Transverse colon (tissue), 4 donors: ENCODE measurements at regions not wholly inside any gene's neighbourhood (a gene's known extent, or its start where the extent isn't known, plus 50 kb on each side); places are given as distances from the start of the nearest gene placed in this dataset.

Source experiments
- DNase-seq: peaks from one replicate; pipeline ENCODE4 v3.0.0-alpha.2; 2019
- H3K27ac ChIP-seq, 4 donors: fragments of 200-600 bp; sonication (generic); 2 replicates each; pipeline ENCODE4 v1.5.1; 2016 to 2018; ENCODE audit warnings: inconsistent platforms in 4 of 4
- H3K27me3 ChIP-seq: fragments of 200-600 bp; sonication (generic); 2 replicates; pipeline ENCODE4 v1.5.1; 2017; ENCODE audit warnings: inconsistent platforms
- H3K36me3 ChIP-seq, 4 donors: fragments of 200-600 bp; sonication (generic); 2 replicates each; pipeline ENCODE4 v1.5.1; 2017 to 2019; ENCODE audit warnings: inconsistent platforms in 4 of 4
- H3K4me1 ChIP-seq, 4 donors: fragments of 200-600 bp; sonication (generic); 2 replicates each; pipeline ENCODE4 v1.5.1; 2017 to 2020; ENCODE audit warnings: inconsistent platforms in 4 of 4
- H3K4me3 ChIP-seq, 4 donors: fragments of 200-600 bp; sonication (generic); 1 replicate in 1 of 4; 2 replicates in 3 of 4; pipeline versions ENCODE4 v1.5.1 to v1.6.1; 2017 to 2019; ENCODE audit warnings: inconsistent platforms in 4 of 4
- H3K9me3 ChIP-seq, 2 donors: fragments of 200-600 bp; sonication (generic); 2 replicates each; pipeline ENCODE4 v1.5.1; 2017 to 2019; ENCODE audit warnings: inconsistent platforms in 2 of 2
- CTCF ChIP-seq, 5 experiments: fragments of 200-600 bp in 3 of 5; fragments of 450-650 bp in 2 of 5; sonication (generic) in 3 of 5; IDR thresholded peaks; 1 replicate in 2 of 5; 2 replicates in 3 of 5; pipeline ENCODE4 v1.5.1; 2016 to 2017; ENCODE audit warnings: antibody characterized with exemption in 5 of 5, inconsistent platforms in 3 of 5, mild to moderate bottlenecking in 2 of 5, moderate library complexity in 1 of 5
- EP300 ChIP-seq: sonication (generic); formaldehyde crosslinking; IDR thresholded peaks from one replicate; pipeline ENCODE4 v1.6.1; 2017; ENCODE audit warnings: antibody characterized with exemption, low read depth
- POLR2A ChIP-seq: fragments of 450-650 bp; IDR thresholded peaks from one replicate; pipeline ENCODE4 v1.6.1; 2016; ENCODE audit warnings: antibody characterized with exemption, mild to moderate bottlenecking, moderate library complexity
- POLR2AphosphoS5 ChIP-seq, 3 donors: sonication (generic); formaldehyde crosslinking; IDR thresholded peaks; one replicate each; pipeline ENCODE4 v1.6.1; 2016; ENCODE audit warnings: antibody characterized with exemption in 3 of 3
- WGBS, 2 donors: methylation state at CpG; one replicate each; pipeline ENCODE4 v1.1.5; 2018; ENCODE audit warnings: low coverage in 1 of 2; 5-methylcytosine and 5-hydroxymethylcytosine counted together
- in situ Hi-C, 4 donors: fragments of 200-750 bp; cut with MboI; loops; one replicate each; pipeline versions ENCODE4 v1.15.0 to v1.15.1; 2017; ENCODE audit warnings: low sequenced_read_pairs in 3 of 4, low pct_ligation_motif_present in 1 of 4, low pct_unique_long_range_greater_than_20kb in 1 of 4
- intact Hi-C: fragments of 100-400 bp; cut with DNase I; formaldehyde crosslinking; loops from one replicate; pipeline ENCODE4 v1.15.1; 2023; ENCODE audit warnings: low total_unique reads

GRCh38 chr4:28883211-28883610, 1837.0 kb upstream of the PCDH7 start:
- Histone ChIP-seq H3K4me3 (no peak overlapping the region), H3K9me3 (no peaks in the 10 kb centered on the region), H3K27me3 (no peaks in the 10 kb centered on the region), H3K36me3 (no peaks in the 10 kb centered on the region), H3K4me1 (no peaks in the 10 kb centered on the region), H3K27ac (no peak overlapping the region)
- intact Hi-C loops (no loop called here), in situ Hi-C loops (no loop called here)
- WGBS, 2 donors, result 60 to 82% methylated on average over 1 to 2 of the region's 2 CpGs
- no peak for DNase-seq
- TF ChIP-seq EP300 (no peak), CTCF (IDR thresholded peaks at IDR 0.05) (no peak)

- DNase-seq, result no peak
- H3K36me3 ChIP-seq, result no peaks in the 10 kb centered on the region
- no peaks in the 10 kb centered on the region for H3K27me3 ChIP-seq
- 54 to 57% methylated on average over 1 to 4 of the region's 4 CpGs for WGBS, 2 donors
- TF ChIP-seq POLR2A (no peak), POLR2AphosphoS5 (IDR thresholded peaks at IDR 0.05) (no peak)
- no peaks in the 10 kb centered on the region for H3K9me3 ChIP-seq
- in situ Hi-C loops (no loop called here), intact Hi-C loops (no loop called here)
- no peak overlapping the region for H3K4me3 ChIP-seq
- no peaks in the 10 kb centered on the region for H3K4me1 ChIP-seq
- H3K27ac ChIP-seq, result no peak overlapping the region
These were observed 1833.2 kb upstream of the PCDH7 start for GRCh38 chr4:28886934-28887333.

GRCh38 chr4:28890949-28891775, 1829.0 kb upstream of the PCDH7 start:
- DNase-seq, result no peak
- no peaks in the 10 kb centered on the region for H3K27me3 ChIP-seq
- WGBS, 2 donors, result 62 to 68% methylated on average over 3 of the region's 3 CpGs
- no peaks in the 10 kb centered on the region for H3K9me3 ChIP-seq
- H3K4me3 ChIP-seq, result no peak overlapping the region
- in situ Hi-C loops, result no loop called here
- H3K27ac ChIP-seq, result no peak overlapping the region
- intact Hi-C loops, result no loop called here
- TF ChIP-seq EP300, result no peak
- TF ChIP-seq POLR2A, result no peak
- TF ChIP-seq POLR2AphosphoS5 (IDR thresholded peaks at IDR 0.05), result no peak
- TF ChIP-seq CTCF (IDR thresholded peaks at IDR 0.05), result no peak
- no peaks in the 10 kb centered on the region for H3K36me3 ChIP-seq
- no peaks in the 10 kb centered on the region for H3K4me1 ChIP-seq

- in situ Hi-C loops, result no loop called here
- DNase-seq, result no peak
These were observed 1806.7 kb upstream of the PCDH7 start for GRCh38 chr4:28913466-28913865.

More at GRCh38 chr4:28913466-28913865, 1806.7 kb upstream of the PCDH7 start:
- Histone ChIP-seq H3K27ac (no peak overlapping the region), H3K27me3 (no peaks in the 10 kb centered on the region), H3K36me3 (no peaks in the 10 kb centered on the region), H3K4me3 (no peak overlapping the region), H3K9me3 (no peaks in the 10 kb centered on the region), H3K4me1 (no peaks in the 10 kb centered on the region)
- 62 to 92% methylated on average over 1 of the region's 1 CpG for WGBS, 2 donors
- intact Hi-C loops, result no loop called here
- TF ChIP-seq POLR2AphosphoS5 (IDR thresholded peaks at IDR 0.05) (no peak), EP300 (no peak), POLR2A (no peak), CTCF (IDR thresholded peaks at IDR 0.05) (no peak)
